ENCODE measurements at regions not wholly inside any gene's neighbourhood (a gene's known extent, or its start where the extent isn't known, plus 50 kb on each side); places are given as distances from the start of the nearest gene placed in this dataset.
"Not testable (repeated sequence)": the region's sequence is repeated elsewhere in the genome, so short reads cannot be mapped to it uniquely, and the experiment has no call there.

DNA sequence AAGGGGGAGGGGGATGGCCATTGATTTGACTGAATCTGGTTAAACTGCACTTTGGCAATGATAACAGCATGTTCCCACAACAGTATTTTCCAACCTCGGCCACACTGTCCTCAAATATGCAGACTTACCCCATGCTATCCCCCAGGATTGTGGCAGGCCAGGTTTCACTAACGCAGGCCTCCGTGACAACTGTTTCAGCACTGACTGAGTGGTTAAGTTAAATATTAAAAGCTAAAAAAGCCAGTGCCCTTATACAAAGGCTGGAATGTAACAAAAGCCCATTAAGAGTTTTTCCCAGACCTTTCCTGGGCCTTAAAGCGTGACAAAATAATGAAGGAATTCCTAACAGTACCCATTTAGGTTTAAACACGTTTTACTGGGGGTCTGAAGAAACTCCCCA lies 202.9 kb downstream of the USP25 start:
- DNase-seq = no peak

DNA sequence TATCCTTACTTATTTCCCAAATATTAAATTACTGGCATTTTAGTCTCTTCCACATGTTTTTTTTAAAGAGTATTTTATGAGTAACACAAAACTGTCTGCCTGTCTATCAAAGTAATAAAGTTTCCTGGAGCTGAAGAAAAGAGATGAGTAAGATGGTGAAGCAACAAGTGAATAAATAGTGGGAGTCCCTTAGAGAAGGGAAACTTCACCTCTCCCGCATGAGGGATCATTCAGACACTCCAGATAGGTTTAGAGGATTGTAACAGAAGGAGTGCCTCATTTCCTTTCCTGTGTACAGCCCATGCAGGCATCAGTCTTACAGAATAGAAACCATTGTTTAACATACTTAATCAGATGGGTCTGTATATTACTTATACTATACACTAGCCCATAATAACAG lies 205.7 kb downstream of the USP25 start:
- DNase-seq = no peak

- no peak for DNase-seq
These were observed 213.4 kb downstream of the USP25 start for GRCh38 chr21:15943009-15943666.

- no peak for DNase-seq
These were observed 217.9 kb downstream of the USP25 start for GRCh38 chr21:15947677-15948076.

DNA sequence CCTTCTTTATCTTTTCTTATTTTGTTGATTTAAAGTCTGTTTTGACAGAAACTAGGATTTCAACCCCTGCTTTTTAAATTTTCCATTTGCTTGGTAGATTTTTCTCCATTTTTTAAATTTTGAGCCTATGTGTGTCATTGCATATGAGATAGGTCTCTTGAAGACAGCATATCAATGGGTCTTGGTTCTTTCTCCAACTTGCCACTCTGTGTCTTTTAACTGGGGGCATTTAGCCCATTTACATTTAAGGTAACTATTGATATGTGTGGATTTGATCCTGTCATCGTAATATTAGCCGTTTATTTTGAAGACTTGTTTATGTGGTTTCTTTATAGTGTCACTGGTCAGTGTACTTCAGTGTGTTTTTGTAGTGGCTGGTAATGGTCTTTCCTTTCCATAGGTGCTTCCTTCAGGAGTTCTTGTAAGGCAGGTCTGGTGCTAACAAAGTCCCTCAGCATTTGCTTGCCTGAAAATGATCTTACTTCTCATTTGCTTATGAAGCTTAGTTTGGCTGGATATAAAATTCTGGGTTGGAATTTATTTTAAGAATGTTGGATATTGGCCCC lies 223.9 kb downstream of the USP25 start:
- DNase-seq = no peak

- DNase-seq = no peak
These were observed 234.6 kb downstream of the USP25 start for GRCh38 chr21:15964236-15964855.

- DNase-seq = no peak
These were observed 236.4 kb downstream of the USP25 start for GRCh38 chr21:15966231-15966630.

GRCh38 chr21:15966651-15967050 lies 236.9 kb downstream of the USP25 start:
- no peak for DNase-seq

DNA sequence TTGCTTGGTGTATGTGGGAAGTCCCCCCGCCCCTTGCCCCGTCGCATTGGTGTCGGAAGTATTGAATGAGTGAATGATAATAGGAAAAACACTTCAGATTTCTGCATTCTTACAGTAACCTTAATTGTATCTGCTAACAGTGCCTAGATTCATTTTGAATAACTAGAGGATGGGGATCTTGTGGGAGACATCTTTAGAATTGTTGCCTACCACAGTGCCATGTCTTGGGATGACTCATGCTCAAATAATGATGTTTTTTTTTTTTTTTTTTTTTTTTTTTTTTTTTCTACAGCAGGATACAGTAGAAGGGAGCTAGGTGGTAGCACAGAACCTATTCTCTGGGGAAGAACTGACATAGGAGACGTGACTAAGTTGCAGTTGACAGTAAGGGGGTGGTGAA lies 237.9 kb downstream of the USP25 start:
- DNase-seq = no peak

DNA sequence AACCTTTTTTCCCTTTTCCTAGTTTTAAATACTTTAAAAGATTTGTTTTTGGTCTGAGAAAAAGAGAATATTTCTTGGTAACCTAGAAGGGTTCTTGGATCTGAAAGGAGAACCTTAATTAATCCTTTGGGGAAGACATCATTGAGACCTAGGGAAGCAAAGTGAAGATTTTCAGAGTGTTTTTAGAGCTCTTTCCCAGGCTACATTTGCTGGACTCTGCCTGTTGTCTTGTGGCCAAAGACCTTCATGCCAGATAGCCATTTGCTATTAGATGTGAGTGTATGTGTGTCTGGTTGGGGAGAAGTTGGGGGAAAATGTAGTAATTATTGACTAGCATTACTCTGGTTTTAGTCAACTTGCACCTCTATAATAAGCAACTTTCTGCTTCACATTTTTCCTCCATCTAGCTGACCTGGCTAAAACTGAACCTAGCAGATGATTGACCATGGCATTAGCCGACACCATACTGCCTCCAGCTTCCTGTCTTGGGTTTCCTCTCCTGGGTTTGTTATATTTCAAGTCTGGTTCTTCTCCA lies 239.1 kb downstream of the USP25 start:
- DNase-seq = no peak

- DNase-seq = no peak
These were observed 247.0 kb downstream of the USP25 start for GRCh38 chr21:15976807-15977206.

- DNase-seq = no peak
These were observed 248.5 kb downstream of the USP25 start for GRCh38 chr21:15978215-15978738.

- not testable (repeated sequence) for DNase-seq
These were observed 249.7 kb downstream of the USP25 start for GRCh38 chr21:15979493-15979892.

DNA sequence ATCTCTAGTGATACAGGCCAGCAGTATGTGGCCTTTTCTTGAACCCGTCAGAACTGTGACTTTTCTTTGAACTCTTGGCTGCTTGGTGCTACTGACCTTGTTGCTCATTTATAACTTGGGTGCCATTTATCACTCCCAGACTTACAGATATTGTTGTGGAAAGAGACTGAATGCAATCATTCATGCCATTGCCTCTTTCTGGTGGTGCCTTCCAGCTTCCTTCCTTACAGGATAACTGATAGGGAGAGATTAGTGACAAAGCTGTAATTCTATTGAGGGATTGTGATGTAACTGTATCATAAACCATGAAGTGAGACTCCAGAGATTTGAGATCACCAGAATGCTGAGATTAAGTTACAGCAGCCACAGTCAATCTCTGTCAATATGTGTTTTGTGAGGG lies 256.5 kb downstream of the USP25 start:
- DNase-seq = no peak

DNA sequence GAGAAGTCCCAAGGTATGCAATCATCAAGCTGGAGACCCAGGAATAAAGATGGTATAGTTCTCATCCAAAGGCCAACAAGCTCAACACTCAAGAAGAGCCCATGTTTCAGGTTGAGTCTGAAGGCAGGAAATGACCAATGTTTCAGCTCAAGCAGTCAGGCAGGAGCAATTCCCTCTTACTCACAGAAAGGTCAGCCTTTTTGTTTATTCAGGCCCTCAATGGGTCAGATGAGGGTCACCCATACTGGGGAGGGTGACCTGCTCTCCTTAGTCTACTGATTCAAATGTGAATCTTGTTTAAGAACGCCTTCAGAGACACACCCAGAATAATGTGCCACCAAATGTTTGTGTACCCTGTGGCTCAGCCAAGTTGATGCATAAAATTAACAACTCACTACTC lies 262.4 kb downstream of the USP25 start:
- DNase-seq = no peak

GRCh38 chr21:15993951-15994350 lies 264.2 kb downstream of the USP25 start:
- DNase-seq = no peak

- DNase-seq = no peak
These were observed 270.0 kb downstream of the USP25 start for GRCh38 chr21:15999741-16000140.

DNA sequence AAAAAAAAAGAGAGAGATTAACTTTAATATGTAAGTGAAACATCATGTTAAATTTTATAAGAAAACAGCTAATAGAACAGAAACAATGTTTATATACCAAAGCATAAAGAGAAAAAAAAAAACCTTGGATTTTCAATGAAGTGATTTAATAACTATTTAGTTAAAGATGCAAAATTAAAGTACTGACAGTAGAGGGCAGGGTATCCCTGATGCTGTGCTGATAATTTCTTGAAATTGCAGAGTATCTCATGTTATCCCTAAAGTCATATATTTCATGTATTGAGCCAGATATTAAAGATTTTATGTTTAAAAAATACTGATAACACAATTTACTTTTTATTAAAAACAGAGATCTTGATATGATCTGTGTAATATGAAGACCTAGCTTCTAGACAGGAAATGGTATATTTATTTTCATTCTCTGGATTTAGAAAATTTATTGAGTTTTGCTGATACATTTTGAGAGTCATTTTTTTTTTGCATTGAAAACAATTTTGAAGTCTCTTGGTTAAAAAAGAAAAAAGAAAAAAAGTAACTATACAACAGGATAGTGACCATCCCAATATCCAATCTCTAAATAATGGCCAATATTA lies 273.2 kb downstream of the USP25 start:
- DNase-seq = no peak

- DNase-seq = no peak
These were observed 274.3 kb downstream of the USP25 start for GRCh38 chr21:16004086-16004485.

DNA sequence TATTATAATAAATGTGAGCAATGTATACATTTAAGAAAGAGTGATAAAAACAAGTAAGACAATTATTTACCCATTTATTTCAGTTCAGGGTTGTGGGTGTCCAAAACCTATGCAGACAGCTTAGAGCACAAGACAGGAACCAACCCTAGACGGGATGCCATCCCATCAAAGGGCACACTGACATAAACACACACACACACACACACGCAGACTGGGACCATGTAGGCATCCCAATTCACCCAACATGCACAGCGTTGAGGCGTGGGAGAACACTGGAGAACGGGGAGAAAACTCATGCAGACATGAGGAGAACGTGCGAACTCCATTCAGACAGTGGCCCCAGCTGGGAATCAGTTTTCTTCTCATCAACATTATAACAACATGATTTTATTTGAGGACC lies 274.7 kb downstream of the USP25 start:
- no peak for DNase-seq

DNA sequence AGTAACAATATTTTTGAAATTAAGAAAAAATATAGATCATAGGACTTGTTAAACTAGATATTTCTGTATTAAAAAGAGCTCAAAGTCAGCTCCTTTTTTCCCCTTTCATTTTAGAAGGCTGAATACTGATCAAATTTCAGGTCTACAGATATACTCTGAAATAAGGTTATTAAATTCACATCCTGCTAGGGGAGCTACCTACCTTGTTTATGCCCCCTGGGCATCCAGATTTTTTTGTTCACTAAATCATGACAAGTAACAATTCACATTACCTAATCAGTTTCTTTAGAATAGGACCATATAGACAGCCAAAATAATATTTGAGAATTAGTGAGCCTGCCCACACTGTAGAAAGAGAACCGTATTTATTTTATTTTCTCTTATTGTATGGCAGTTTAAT lies 276.2 kb downstream of the USP25 start:
- no peak for DNase-seq

GRCh38 chr21:16007943-16008342 lies 278.2 kb downstream of the USP25 start:
- DNase-seq = no peak

DNA sequence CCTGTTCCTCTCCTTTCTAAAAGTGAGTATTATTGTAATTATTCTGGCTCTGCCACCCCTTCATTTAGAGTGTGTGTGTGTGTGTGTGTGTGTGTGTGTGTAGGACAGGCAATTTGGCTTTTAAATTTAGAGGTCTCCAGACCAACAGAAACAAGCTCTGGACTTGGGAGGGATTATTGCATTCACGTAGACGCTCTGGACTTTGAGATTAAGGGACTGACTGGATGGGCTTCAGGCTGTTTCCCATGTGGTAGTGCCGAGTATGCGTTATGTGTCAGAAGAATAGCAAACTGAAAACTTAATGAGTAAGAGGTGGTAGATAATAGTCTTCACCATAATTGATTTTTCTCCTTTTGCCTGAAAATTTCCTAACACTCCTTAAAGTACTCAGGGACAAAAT lies 281.9 kb downstream of the USP25 start:
- DNase-seq = no peak

GRCh38 chr21:16013570-16013969 lies 283.8 kb downstream of the USP25 start:
- no peak for DNase-seq
